ENCODE measurements at regions not wholly inside any gene's neighbourhood (a gene's known extent, or its start where the extent isn't known, plus 50 kb on each side); places are given as distances from the start of the nearest gene placed in this dataset.

DNA sequence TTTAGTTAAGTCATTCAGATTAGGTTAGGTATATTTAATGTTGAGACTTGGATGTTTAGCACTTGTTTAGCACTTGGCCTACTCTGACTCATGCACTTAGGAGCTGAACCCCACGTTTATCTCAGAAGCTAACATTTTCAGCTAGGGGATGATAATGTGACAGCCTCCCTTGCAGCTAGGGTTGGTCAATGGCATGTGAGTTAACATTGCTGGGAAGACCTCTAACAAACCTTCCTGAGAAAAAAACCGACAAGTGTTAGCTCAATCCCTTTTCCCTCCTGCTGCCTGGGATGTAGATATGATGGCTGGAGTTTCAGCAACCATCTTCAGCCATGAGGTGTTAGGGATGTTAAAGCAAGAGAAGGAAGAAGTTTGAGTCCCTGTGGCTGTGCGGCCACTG is 185.0 kb upstream of the FOXF1 start:
- TF ChIP-seq POLR2A (IDR thresholded peaks at IDR 0.05) (no peak), POLR2AphosphoS5 (IDR thresholded peaks at IDR 0.05) (no peak)
- TF ChIP-seq, protein P1, sequence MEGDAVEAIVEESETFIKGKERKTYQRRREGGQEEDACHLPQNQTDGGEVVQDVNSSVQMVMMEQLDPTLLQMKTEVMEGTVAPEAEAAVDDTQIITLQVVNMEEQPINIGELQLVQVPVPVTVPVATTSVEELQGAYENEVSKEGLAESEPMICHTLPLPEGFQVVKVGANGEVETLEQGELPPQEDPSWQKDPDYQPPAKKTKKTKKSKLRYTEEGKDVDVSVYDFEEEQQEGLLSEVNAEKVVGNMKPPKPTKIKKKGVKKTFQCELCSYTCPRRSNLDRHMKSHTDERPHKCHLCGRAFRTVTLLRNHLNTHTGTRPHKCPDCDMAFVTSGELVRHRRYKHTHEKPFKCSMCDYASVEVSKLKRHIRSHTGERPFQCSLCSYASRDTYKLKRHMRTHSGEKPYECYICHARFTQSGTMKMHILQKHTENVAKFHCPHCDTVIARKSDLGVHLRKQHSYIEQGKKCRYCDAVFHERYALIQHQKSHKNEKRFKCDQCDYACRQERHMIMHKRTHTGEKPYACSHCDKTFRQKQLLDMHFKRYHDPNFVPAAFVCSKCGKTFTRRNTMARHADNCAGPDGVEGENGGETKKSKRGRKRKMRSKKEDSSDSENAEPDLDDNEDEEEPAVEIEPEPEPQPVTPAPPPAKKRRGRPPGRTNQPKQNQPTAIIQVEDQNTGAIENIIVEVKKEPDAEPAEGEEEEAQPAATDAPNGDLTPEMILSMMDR (IDR thresholded peaks at IDR 0.05) = no peak
